ENCODE measurements at regions not wholly inside any gene's neighbourhood (a gene's known extent, or its start where the extent isn't known, plus 50 kb on each side); places are given as distances from the start of the nearest gene placed in this dataset.
"Not testable (repeated sequence)": the region's sequence is repeated elsewhere in the genome, so short reads cannot be mapped to it uniquely, and the experiment has no call there.

DNA sequence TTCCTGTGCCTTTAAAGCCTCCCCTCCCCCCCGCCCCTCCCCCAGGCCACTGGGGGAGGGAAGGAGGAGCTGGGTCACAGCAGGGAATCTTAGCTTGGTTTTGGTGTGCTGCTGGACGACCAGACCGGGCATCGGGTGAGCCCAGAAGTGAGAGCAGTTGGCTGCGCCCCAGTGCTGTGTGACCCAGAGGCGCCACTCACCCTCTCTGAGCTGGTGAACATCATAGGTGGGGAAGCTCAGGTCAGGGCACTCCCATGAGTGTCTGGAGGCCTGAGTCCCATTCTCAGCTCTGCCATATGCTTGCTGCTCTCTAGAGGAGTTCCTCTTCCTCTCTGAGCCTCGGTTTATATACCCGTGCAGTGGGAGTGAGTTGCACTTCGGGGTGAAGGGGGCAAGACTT lies 3077.5 kb downstream of the RPIA start:
- TF ChIP-seq, protein P1, sequence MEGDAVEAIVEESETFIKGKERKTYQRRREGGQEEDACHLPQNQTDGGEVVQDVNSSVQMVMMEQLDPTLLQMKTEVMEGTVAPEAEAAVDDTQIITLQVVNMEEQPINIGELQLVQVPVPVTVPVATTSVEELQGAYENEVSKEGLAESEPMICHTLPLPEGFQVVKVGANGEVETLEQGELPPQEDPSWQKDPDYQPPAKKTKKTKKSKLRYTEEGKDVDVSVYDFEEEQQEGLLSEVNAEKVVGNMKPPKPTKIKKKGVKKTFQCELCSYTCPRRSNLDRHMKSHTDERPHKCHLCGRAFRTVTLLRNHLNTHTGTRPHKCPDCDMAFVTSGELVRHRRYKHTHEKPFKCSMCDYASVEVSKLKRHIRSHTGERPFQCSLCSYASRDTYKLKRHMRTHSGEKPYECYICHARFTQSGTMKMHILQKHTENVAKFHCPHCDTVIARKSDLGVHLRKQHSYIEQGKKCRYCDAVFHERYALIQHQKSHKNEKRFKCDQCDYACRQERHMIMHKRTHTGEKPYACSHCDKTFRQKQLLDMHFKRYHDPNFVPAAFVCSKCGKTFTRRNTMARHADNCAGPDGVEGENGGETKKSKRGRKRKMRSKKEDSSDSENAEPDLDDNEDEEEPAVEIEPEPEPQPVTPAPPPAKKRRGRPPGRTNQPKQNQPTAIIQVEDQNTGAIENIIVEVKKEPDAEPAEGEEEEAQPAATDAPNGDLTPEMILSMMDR (IDR thresholded peaks at IDR 0.05), result not testable (repeated sequence)
- TF ChIP-seq POLR2A (IDR thresholded peaks at IDR 0.05), result not testable (repeated sequence)

Data from esophagus squamous epithelium (tissue), 4 donors.